Activated CD8-positive, alpha-beta memory T cell treated with anti-CD3 and anti-CD28 coated beads, Interleukin-2, amount 50 U/mL, for 48 hours (primary cell): ENCODE measurements at regions not wholly inside any gene's neighbourhood (a gene's known extent, or its start where the extent isn't known, plus 50 kb on each side); places are given as distances from the start of the nearest gene placed in this dataset.

Experiments
- DNase-seq: peaks from one replicate; pipeline ENCODE4 v3.0.0-alpha.2; 2020

- DNase-seq, result no peak
These were observed 793.0 kb upstream of the IGFBP3 start for GRCh38 chr7:46713868-46714596.

DNA sequence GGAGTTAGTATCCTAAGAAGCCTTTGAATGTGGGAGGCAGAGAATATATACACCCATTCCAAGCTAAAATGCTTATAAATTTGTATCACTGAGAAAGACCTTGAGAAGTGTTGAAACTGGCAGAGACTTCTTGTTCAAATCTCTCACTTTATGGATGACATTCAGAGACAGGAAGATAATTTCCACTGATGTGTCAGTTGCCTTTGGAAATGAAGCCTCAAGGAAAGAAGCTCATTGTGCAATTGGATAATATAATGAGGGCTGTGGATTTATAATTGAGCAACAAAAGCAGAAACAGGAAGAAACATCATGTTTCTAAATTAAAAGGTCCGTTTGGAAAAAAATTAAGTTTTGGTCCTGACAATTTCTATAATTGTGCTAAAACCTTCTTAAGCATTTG, 789.9 kb upstream of the IGFBP3 start:
- no peak for DNase-seq

DNA sequence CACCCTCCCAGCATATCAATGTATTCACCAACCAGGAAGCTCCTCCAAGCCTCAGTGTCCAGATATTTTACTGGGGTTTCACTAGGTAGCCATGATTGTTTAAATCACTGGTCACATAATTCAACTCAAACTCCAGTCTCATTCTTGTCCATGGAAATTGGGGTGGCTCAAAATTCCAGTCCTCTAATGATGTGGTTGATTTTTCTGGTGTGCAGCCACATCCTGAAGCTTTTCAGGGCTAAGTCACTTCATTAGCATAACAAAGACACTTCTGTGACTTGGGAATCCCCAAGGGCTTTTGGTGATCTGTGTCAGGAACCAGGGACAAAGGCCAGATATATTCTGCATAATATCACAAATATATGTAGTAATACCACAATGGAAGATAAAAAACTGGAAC, 786.9 kb upstream of the IGFBP3 start:
- no peak for DNase-seq

DNA sequence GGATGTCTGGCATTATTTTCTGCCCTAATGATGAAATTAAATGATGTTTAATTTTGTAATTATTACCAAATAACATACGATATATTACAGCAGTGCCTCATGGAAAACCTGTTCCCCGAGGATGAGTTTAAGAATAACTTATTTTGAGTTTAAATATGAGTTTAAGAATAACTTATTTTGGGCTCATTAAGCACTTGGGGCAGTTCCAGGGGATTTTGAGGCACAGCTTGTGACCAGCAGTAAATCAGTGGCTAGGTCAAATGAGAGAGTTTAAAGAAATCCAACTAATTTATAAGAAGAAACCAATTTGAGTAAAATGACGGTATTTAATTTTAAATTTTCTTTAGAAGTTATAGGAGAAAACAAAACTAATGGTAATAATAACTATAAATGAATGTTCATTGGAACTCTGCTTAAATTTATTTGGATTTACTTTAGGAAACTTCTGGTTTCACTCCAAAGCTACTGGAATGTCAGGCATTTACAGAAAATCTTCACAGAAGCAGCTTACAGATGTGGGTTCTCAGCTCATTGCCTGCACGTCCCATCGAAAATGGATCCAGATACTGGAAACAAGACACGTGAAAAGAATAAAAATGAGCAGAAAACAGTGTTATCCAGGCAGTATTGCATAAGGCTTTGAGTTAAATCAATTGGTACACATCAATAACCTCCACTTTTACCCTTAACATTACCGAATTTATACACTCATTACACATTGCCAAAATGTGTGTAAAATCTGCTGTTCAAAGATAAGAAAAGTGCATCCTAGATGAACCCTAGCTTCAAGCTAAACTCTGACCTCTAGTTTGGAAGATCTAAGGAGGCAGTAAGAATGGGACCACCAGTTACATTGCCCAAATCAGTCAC, 784.5 kb upstream of the IGFBP3 start:
- DNase-seq, result no peak

GRCh38 chr7:46696741-46697140, 775.7 kb upstream of the IGFBP3 start:
- no peak for DNase-seq

GRCh38 chr7:46695051-46695708, 774.1 kb upstream of the IGFBP3 start:
- no peak for DNase-seq

DNA sequence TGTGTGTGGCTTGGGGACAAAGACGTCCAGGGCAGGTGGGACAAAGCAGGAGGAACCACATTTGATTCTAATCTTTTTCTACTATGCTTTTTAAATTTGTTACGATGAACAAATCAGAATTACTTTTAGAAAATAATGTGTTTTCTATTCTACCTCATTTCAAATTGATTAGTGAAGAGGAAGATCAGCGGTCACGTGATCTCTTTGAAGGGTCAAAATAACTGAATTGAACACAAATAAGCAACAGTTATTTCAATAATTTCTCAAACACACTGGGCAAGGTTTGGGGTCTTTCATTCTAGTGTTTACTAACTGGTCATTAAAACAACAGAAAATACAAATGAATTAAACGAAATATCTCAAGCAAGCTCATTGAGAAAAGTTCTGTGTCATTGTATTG, 773.0 kb upstream of the IGFBP3 start:
- DNase-seq, result no peak

DNA sequence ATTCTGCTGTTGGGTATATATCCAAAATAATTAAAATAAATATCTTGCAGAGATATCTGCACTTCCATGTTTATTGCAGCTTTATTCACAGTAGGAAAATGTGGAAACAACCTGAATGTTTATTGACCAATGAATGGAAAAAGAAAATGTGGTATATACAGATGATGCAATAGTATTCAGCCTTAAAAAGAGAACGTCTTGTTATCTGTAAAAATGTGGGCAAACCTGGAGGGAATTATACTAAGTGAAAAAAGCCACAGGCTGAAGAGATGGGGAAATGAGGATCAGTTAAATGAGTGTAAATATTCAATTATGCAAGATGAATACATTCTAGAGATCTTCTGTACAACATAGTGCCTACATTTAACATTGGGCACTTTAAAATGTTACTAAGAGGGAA, 766.1 kb upstream of the IGFBP3 start:
- no peak for DNase-seq

GRCh38 chr7:46685051-46685450, 764.0 kb upstream of the IGFBP3 start:
- DNase-seq, result no peak

DNA sequence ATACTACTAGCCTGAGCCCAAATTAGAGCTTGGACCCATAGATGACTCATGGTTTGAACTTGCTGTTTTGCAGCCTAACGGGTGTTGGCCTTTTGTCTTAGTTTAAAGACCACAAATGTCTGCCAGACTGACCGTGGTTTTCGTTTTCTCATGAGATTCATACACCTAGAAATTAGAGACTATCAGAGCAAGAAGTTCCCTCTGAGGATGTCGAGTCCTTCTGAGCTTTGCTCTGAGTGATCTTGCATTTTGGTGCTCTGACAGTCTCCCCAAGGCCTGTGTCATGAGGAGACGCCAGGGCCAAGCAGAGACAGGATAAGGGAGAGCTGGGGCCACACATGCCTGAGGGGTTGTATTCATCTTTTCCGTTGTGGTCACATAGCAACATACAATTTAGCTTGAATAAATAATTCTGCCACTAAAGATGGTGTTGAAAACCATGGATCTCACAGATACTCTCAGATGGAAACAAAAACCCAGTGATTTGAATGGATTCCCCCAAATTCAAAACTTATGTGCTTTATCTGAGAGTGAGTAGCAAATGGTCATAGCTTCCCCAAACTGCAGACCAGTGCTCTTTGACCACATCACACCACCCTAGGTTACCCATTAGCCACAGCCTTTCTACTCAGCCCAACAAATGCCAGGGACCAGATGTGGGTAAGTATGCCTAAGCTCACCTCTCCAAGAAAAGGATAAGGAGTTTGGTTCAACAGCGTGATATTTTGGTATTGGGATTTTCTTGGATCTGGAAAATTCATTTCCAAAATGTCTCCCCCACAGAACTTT, 762.0 kb upstream of the IGFBP3 start:
- DNase-seq, result no peak

DNA sequence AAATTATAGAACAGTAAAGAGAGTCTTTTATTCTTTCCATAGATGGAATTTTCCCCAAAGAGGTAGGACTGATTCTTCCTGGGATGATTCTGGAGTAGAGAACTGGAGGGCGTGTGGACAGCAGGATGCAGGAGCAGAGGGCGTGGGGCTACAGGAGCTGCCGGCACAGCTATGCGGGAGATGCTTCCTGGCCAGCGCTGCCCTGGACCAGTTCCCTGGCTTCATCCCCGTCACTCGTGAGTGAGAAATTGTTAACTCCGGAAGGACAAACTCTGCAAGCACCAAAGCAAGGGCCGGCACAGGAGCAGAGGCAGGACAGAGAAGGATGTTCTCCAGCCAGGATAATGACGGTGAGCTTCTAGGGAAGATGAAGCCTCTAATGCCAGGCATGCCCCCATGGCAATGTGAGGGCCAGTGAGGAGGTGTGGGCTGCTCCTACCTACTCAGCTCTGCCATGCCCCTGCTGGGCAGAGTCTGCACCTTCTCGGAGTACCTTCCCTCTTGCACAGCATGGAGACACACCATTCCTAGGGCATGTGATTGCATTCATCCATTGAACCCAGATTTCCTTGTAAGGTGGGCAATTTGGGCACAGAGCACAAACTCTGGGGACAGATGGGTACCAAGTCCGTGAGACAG, 760.9 kb upstream of the IGFBP3 start:
- DNase-seq, result no peak

- no peak for DNase-seq
These were observed 759.1 kb upstream of the IGFBP3 start for GRCh38 chr7:46680147-46680546.

- no peak for DNase-seq
These were observed 758.6 kb upstream of the IGFBP3 start for GRCh38 chr7:46679671-46680070.

GRCh38 chr7:46678421-46678820, 757.3 kb upstream of the IGFBP3 start:
- no peak for DNase-seq

DNA sequence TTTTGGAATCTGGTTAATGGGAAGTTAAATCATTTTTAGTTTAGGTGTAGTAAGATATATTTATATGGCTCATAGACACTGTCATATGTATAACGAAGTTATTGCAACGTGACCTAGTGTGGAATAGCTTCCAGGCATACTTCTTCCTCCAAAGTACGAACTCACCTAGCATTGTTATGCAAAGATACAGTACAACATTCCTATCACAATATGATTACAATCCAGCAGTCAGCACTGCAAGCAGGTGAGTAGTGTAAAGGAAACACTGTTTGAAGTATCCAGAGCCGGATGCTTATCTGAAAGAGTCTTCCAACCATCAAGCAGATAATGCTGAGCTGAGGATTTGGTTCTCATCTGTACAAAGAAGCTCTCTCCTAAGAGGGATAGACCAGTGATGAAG, 754.4 kb upstream of the IGFBP3 start:
- no peak for DNase-seq

DNA sequence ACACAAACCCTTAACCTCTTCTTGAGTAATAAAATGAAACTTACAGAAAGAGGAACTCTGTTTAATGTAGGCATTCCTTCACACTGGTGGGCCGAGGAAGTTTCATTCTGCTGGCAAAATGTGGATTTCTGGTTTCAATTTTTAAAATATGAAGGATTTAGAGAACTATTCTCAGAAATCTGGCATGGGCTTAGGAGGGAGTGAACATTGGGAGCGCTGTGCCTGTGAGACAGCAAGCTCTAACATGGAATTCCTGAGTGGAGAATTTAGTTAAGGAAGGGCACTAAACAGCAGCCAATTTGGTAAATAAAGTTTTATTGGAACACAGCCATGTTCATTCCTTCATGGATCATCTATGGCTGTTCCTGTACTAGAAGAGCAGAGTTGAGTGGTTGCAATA, 751.8 kb upstream of the IGFBP3 start:
- DNase-seq, result no peak

DNA sequence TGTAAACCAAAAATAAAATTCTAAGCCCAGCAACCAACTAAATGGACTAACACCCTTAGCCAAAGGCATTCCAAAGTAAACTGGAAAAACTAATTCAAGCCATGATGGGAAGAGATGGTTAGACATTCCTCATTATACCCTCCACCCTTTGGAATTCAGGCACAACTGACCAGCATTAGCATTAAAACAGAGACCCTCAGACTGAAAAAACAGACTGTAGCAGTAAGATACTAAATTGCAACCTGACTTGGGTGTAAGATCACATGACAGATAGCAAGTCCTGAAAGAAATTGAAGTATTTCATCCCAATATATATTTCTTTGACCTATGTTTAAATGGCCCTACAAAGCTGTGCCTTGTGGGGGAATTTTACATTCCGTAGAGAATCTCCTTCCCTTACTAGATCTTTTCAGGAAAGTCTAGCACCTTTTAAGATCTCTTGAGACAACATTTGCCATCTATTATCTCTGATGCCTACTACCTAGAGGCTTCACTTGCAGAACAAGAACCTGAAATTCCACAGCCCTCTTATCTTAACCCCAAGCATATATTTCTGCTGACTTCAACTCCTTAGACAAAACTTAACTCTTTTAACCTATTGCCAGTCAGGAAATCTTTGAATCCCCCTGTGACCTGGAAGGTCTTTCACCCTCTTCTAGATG, 750.2 kb upstream of the IGFBP3 start:
- no peak for DNase-seq

GRCh38 chr7:46669028-46669427, 748.0 kb upstream of the IGFBP3 start:
- no peak for DNase-seq

GRCh38 chr7:46664453-46664852, 743.4 kb upstream of the IGFBP3 start:
- DNase-seq, result no peak

DNA sequence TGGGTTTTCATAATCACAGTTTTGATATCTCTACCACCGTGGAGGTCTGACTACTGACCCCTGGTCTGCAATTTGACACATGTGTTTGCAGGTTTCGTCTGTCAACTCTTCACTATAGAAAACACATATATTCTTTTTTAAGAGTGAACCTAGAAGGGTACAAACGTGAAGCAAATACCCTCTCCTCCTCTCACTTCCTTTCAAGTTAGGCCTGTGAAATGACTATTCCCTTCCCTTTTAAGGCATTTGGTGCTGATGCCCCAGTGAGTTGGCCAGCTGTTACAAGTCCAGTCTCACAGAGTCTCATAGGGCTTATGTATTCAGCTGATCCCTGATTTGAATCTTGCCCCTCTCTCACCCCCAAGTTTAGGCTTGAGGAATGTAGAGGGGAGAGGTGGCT, 742.0 kb upstream of the IGFBP3 start:
- no peak for DNase-seq

GRCh38 chr7:46661431-46661830, 740.4 kb upstream of the IGFBP3 start:
- no peak for DNase-seq

DNA sequence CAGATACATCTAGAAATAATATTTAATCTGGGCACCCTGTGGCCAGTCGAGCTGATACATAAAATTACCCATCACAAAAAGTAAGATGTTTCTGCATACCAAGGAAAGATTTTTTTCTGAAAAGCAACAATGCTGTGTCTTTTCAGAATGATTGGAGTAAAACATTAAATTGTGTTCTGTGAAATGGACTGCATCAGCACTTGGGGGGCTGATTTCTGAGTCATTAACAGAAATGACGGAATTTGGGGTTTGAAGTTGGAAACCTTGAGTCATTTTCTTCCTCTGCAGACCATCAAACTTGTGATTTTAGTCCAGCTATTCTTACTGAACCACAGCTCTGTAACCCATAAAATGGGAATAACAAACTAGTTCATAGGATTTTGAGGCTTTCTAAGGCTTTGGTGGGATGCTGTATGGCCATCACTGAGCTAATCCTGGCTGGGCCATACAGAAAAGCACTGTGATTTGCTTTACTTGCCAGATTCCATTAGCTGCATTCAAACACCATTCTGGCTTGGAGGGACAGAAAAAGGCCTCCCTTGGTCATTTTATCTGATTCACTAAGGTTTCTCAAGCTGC, 739.4 kb upstream of the IGFBP3 start:
- no peak for DNase-seq
